H9 (cell line): ENCODE measurements at regions not wholly inside any gene's neighbourhood (a gene's known extent, or its start where the extent isn't known, plus 50 kb on each side); places are given as distances from the start of the nearest gene placed in this dataset.

Source experiments
- DNase-seq: peaks from one replicate; pipeline ENCODE4 v3.0.0-alpha.2; 2017
- H2AFZ ChIP-seq: one replicate; pipeline ENCODE4 v1.6.1; 2013; ENCODE audit warnings: mild to moderate bottlenecking, low read length, control low read depth, moderate library complexity
- H2AK5ac ChIP-seq: 2 replicates; pipeline ENCODE4 v1.6.1; 2013; ENCODE audit warnings: low read length, control low read depth, mixed read lengths; ENCODE audit not compliant: insufficient read length
- H2BK120ac ChIP-seq: one replicate; pipeline ENCODE4 v1.6.1; 2013; ENCODE audit warnings: low read depth, mild to moderate bottlenecking, low read length, control low read depth, inconsistent platforms; ENCODE audit not compliant: poor library complexity, severe bottlenecking
- H2BK12ac ChIP-seq: 2 replicates; pipeline ENCODE4 v1.6.1; 2013; ENCODE audit warnings: low read length, control low read depth, mixed read lengths, low read depth; ENCODE audit not compliant: insufficient read length
- H2BK15ac ChIP-seq: 2 replicates; pipeline ENCODE4 v1.6.1; 2013; ENCODE audit warnings: low read depth, low read length, control low read depth
- H2BK20ac ChIP-seq: one replicate; pipeline ENCODE4 v1.6.1; 2013; ENCODE audit warnings: low read depth, mild to moderate bottlenecking, low read length, control low read depth, inconsistent platforms; ENCODE audit not compliant: poor library complexity, severe bottlenecking
- H2BK5ac ChIP-seq: 2 replicates; pipeline ENCODE4 v1.6.1; 2013; ENCODE audit warnings: low read length, control low read depth, mixed read lengths; ENCODE audit not compliant: insufficient read length
- H3K14ac ChIP-seq: 2 replicates; pipeline ENCODE4 v1.6.1; 2013; ENCODE audit warnings: low read length, control low read depth; ENCODE audit not compliant: insufficient read depth
- H3K18ac ChIP-seq: 2 replicates; pipeline ENCODE4 v1.6.1; 2013; ENCODE audit warnings: low read depth, mild to moderate bottlenecking, mixed read lengths, low read length, control low read depth; ENCODE audit not compliant: insufficient read length
- H3K23ac ChIP-seq: 2 replicates; pipeline ENCODE4 v1.6.1; 2013; ENCODE audit warnings: low read length, control low read depth, mixed read lengths, low read depth; ENCODE audit not compliant: insufficient read length
- H3K23me2 ChIP-seq: 2 replicates; pipeline ENCODE4 v1.6.1; 2013; ENCODE audit warnings: low read depth, mild to moderate bottlenecking, mixed read lengths, low read length, control low read depth; ENCODE audit not compliant: insufficient read length, poor library complexity, severe bottlenecking
- H3K27ac ChIP-seq: 2 replicates; pipeline ENCODE4 v1.5.1; 2013; ENCODE audit warnings: low read length, control low read depth, mixed read lengths, low read depth; ENCODE audit not compliant: insufficient read length
- H3K27me3 ChIP-seq: 2 replicates; pipeline ENCODE4 v1.6.1; 2013; ENCODE audit warnings: low read length, control low read depth, inconsistent platforms; ENCODE audit not compliant: insufficient read depth
- H3K4ac ChIP-seq: 2 replicates; pipeline ENCODE4 v1.6.1; 2013; ENCODE audit warnings: low read depth, mild to moderate bottlenecking, control low read depth, inconsistent platforms, low read length, moderate library complexity
- H3K4me1 ChIP-seq: 2 replicates; pipeline ENCODE4 v1.6.1; 2013; ENCODE audit warnings: low read length, control low read depth, inconsistent platforms; ENCODE audit not compliant: insufficient read depth
- H3K4me2 ChIP-seq: 2 replicates; pipeline ENCODE4 v1.6.1; 2013; ENCODE audit warnings: low read length, control low read depth, mixed read lengths; ENCODE audit not compliant: insufficient read length, insufficient read depth
- H3K56ac ChIP-seq: 2 replicates; pipeline ENCODE4 v1.6.1; 2013; ENCODE audit warnings: low read depth, mild to moderate bottlenecking, mixed read lengths, low read length, control low read depth; ENCODE audit not compliant: insufficient read length
- H3K79me1 ChIP-seq: 2 replicates; pipeline ENCODE4 v1.6.1; 2013; ENCODE audit warnings: low read depth, mild to moderate bottlenecking, moderate library complexity, low read length, control low read depth, inconsistent platforms; ENCODE audit not compliant: insufficient read depth, poor library complexity, severe bottlenecking
- H3K79me2 ChIP-seq: 2 replicates; pipeline ENCODE4 v1.6.1; 2013; ENCODE audit warnings: low read length, control low read depth, inconsistent platforms; ENCODE audit not compliant: insufficient read depth
- H3K9ac ChIP-seq: 2 replicates; pipeline ENCODE4 v1.6.1; 2013; ENCODE audit warnings: low read length, control low read depth, mixed read lengths; ENCODE audit not compliant: insufficient read length; ENCODE audit errors: extremely low read depth
- H3K9me3 ChIP-seq: one replicate; pipeline ENCODE4 v1.6.1; 2013; ENCODE audit warnings: low read depth, low read length, inconsistent platforms; ENCODE audit not compliant: control insufficient read depth
- H3T11ph ChIP-seq: one replicate; pipeline ENCODE4 v1.6.1; 2013; ENCODE audit warnings: mild to moderate bottlenecking, low read length, control low read depth, inconsistent platforms
- H4K20me1 ChIP-seq: one replicate; pipeline ENCODE4 v1.6.1; 2013; ENCODE audit not compliant: control insufficient read depth, insufficient read length, insufficient read depth
- H4K5ac ChIP-seq: 2 replicates; pipeline ENCODE4 v1.6.1; 2013; ENCODE audit warnings: low read depth, mild to moderate bottlenecking, mixed read lengths, low read length, control low read depth; ENCODE audit not compliant: insufficient read length
- H4K8ac ChIP-seq: replicated peaks from 2 replicates; pipeline ENCODE4 v1.6.1; 2013; ENCODE audit warnings: low read length, control low read depth, mixed read lengths, low read depth; ENCODE audit not compliant: insufficient read length
- H4K91ac ChIP-seq: 2 replicates; pipeline ENCODE4 v1.6.1; 2013; ENCODE audit warnings: low read depth, mild to moderate bottlenecking, moderate library complexity, mixed read lengths, low read length, control low read depth; ENCODE audit not compliant: insufficient read length
- H3K27ac Mint-ChIP-seq, 3 experiments: 2 replicates in 2 of 3; 3 replicates in 1 of 3; pipeline ENCODE4 v1.8.0; 2020 to 2021; ENCODE audit warnings: mixed read lengths in 3 of 3, mild to moderate bottlenecking in 1 of 3, moderate library complexity in 1 of 3
- H3K27me3 Mint-ChIP-seq: 2 replicates; pipeline ENCODE4 v1.8.0; 2021; ENCODE audit warnings: low read depth, mild to moderate bottlenecking, moderate library complexity, mixed read lengths
- H3K36me3 Mint-ChIP-seq, 3 experiments: 2 replicates in 2 of 3; 3 replicates in 1 of 3; pipeline ENCODE4 v1.8.0; 2020 to 2021; ENCODE audit warnings: low read depth in 3 of 3, mixed read lengths in 3 of 3; ENCODE audit not compliant: insufficient read depth in 1 of 3
- H3K4me1 Mint-ChIP-seq, 2 experiments: 2 replicates each; pipeline ENCODE4 v1.8.0; 2020; ENCODE audit warnings: mixed read lengths in 2 of 2
- H3K4me3 Mint-ChIP-seq, 2 experiments: 2 replicates in 1 of 2; 3 replicates in 1 of 2; pipeline ENCODE4 v1.8.0; 2020 to 2021; ENCODE audit warnings: mild to moderate bottlenecking in 2 of 2, mixed read lengths in 2 of 2, moderate library complexity in 1 of 2
- H3K9me3 Mint-ChIP-seq, 2 experiments: 2 replicates in 1 of 2; 3 replicates in 1 of 2; pipeline ENCODE4 v1.8.0; 2020; ENCODE audit warnings: mild to moderate bottlenecking in 2 of 2, mixed read lengths in 2 of 2, moderate library complexity in 1 of 2
- CTCF ChIP-seq: fragments of 200-600 bp; sonication (generic); conservative IDR thresholded peaks from 3 replicates; pipeline ENCODE4 v1.8.0; 2021; ENCODE audit warnings: antibody characterized with exemption, mild to moderate bottlenecking
- WGBS: extraction: QIAGEN DNeasy Blood & Tissue Kit; methylation state at CpG from one replicate; pipeline ENCODE4 v1.1.7; 2013; ENCODE audit warnings: missing lambda C conversion rate, low lambda C conversion rate, mixed read lengths; ENCODE audit not compliant: insufficient read length; ENCODE audit errors: extremely low coverage; 5-methylcytosine and 5-hydroxymethylcytosine counted together

- no peaks in the 10 kb centered on the region for H4K20me1 ChIP-seq
- no peak overlapping the region for H3K4ac ChIP-seq
- no peak overlapping the region for H3K27ac ChIP-seq
- H3K4me2 ChIP-seq, result no peak overlapping the region
- no peaks in the 10 kb centered on the region for H3K79me2 ChIP-seq
- H2AK5ac ChIP-seq, result no peak overlapping the region
- H3K56ac ChIP-seq, result no peak overlapping the region
- H3K23me2 ChIP-seq, result no peaks in the 10 kb centered on the region
- no peak overlapping the region for H3T11ph ChIP-seq
- H2BK12ac ChIP-seq, result no peak overlapping the region
- Mint-ChIP-seq H3K36me3 (peaks cover 0 to 6% (median 0%) of the 10 kb centered on the region in 3 experiments; a peak in 1 of 7 replicates), H3K9me3 (no peaks in the 10 kb centered on the region), H3K27ac (no peak overlapping the region), H3K27me3 (no peaks in the 10 kb centered on the region), H3K4me3 (no peak overlapping the region), H3K4me1 (peaks cover 0 to 4% of the 10 kb centered on the region in 2 experiments; a peak in 1 of 4 replicates)
- H2AFZ ChIP-seq, result peak overlapping the region; percentile 48
- no peaks in the 10 kb centered on the region for H3K4me1 ChIP-seq
- H2BK5ac ChIP-seq, result no peak overlapping the region
- H3K14ac ChIP-seq, result no peak overlapping the region
- no peak overlapping the region for H4K5ac ChIP-seq
- no peak overlapping the region for H3K9ac ChIP-seq
- H2BK15ac ChIP-seq, result no peak overlapping the region
- H3K79me1 ChIP-seq, result no peaks in the 10 kb centered on the region
- TF ChIP-seq CTCF, result peak; percentile 91
- WGBS, result no CpG with 5 or more reads among the region's 8 CpGs
- no peaks in the 10 kb centered on the region for H3K9me3 ChIP-seq
- no peak for DNase-seq
- no peak overlapping the region for H2BK120ac ChIP-seq
- no peak overlapping the region for H2BK20ac ChIP-seq
- no peak overlapping the region for H3K23ac ChIP-seq
- H4K91ac ChIP-seq, result no peak overlapping the region
- no peak overlapping the region for H3K18ac ChIP-seq
- no peaks in the 10 kb centered on the region for H3K27me3 ChIP-seq
- H4K8ac ChIP-seq, result no peak overlapping the region
These were observed 289.0 kb upstream of the TFPI start for GRCh38 chr2:187842978-187843847.
